ENCODE measurements at regions not wholly inside any gene's neighbourhood (a gene's known extent, or its start where the extent isn't known, plus 50 kb on each side); places are given as distances from the start of the nearest gene placed in this dataset.

- no peaks in the 10 kb centered on the region for H3K27me3 ChIP-seq
- no peaks in the 10 kb centered on the region for H3K36me3 ChIP-seq
- WGBS, 2 donors, result 90 to 94% methylated on average over 8 of the region's 8 CpGs
- TF ChIP-seq EP300 (IDR thresholded peaks at IDR 0.05), result no peak
- no peak for TF ChIP-seq POLR2AphosphoS5 (IDR thresholded peaks at IDR 0.05)
- TF ChIP-seq POLR2A (IDR thresholded peaks at IDR 0.05), result no peak
- no peak for TF ChIP-seq CTCF (IDR thresholded peaks at IDR 0.05)
- no peaks in the 10 kb centered on the region for H3K9me3 ChIP-seq
- DNase-seq, result no peak
- H3K4me1 ChIP-seq, result no peaks in the 10 kb centered on the region
- no peak overlapping the region for H3K4me3 ChIP-seq
- H3K27ac ChIP-seq, result no peak overlapping the region
- ATAC-seq (ENCODE audit: low FRiP score in 2 of 2), result no peak
These were observed 506.3 kb downstream of the LMO4 start for GRCh38 chr1:87834941-87835340.

- H3K27me3 ChIP-seq, result no peaks in the 10 kb centered on the region
- no peaks in the 10 kb centered on the region for H3K9me3 ChIP-seq
- no peak overlapping the region for H3K27ac ChIP-seq
- DNase-seq, result no peak
- ATAC-seq (ENCODE audit: low FRiP score in 2 of 2), result no peak
- H3K4me1 ChIP-seq, result no peaks in the 10 kb centered on the region
- no peaks in the 10 kb centered on the region for H3K36me3 ChIP-seq
- 72 to 78% methylated on average over 3 of the region's 3 CpGs for WGBS, 2 donors
- H3K4me3 ChIP-seq, result no peak overlapping the region
- TF ChIP-seq EP300 (IDR thresholded peaks at IDR 0.05) (no peak), POLR2A (IDR thresholded peaks at IDR 0.05) (no peak), CTCF (IDR thresholded peaks at IDR 0.05) (no peak), POLR2AphosphoS5 (IDR thresholded peaks at IDR 0.05) (no peak)
These were observed 512.1 kb downstream of the LMO4 start for GRCh38 chr1:87840767-87841166.

GRCh38 chr1:87841332-87841731 lies 512.7 kb downstream of the LMO4 start:
- Histone ChIP-seq H3K27ac (no peak overlapping the region), H3K27me3 (no peaks in the 10 kb centered on the region), H3K36me3 (no peaks in the 10 kb centered on the region), H3K9me3 (no peaks in the 10 kb centered on the region), H3K4me1 (no peaks in the 10 kb centered on the region), H3K4me3 (no peak overlapping the region)
- TF ChIP-seq POLR2A (IDR thresholded peaks at IDR 0.05) (no peak), CTCF (IDR thresholded peaks at IDR 0.05) (no peak), EP300 (IDR thresholded peaks at IDR 0.05) (no peak), POLR2AphosphoS5 (IDR thresholded peaks at IDR 0.05) (no peak)
- DNase-seq (no peak), ATAC-seq (ENCODE audit: low FRiP score in 2 of 2) (no peak)
- 74 to 83% methylated on average over 1 of the region's 1 CpG for WGBS, 2 donors

GRCh38 chr1:87842156-87842555 lies 513.5 kb downstream of the LMO4 start:
- Histone ChIP-seq H3K27ac (no peak overlapping the region), H3K36me3 (no peaks in the 10 kb centered on the region), H3K27me3 (no peaks in the 10 kb centered on the region), H3K9me3 (no peaks in the 10 kb centered on the region), H3K4me3 (no peak overlapping the region), H3K4me1 (no peaks in the 10 kb centered on the region)
- WGBS, 2 donors, result 84 to 86% methylated on average over 1 of the region's 1 CpG
- ATAC-seq (ENCODE audit: low FRiP score in 2 of 2), result no peak
- TF ChIP-seq POLR2A (IDR thresholded peaks at IDR 0.05) (no peak), EP300 (IDR thresholded peaks at IDR 0.05) (no peak), CTCF (IDR thresholded peaks at IDR 0.05) (no peak), POLR2AphosphoS5 (IDR thresholded peaks at IDR 0.05) (no peak)
- no peak for DNase-seq

GRCh38 chr1:87844251-87844650 lies 515.6 kb downstream of the LMO4 start:
- no peaks in the 10 kb centered on the region for H3K9me3 ChIP-seq
- DNase-seq (no peak), ATAC-seq (ENCODE audit: low FRiP score in 2 of 2) (no peak)
- no peak overlapping the region for H3K4me3 ChIP-seq
- 62 to 69% methylated on average over 4 of the region's 4 CpGs for WGBS, 2 donors
- no peaks in the 10 kb centered on the region for H3K4me1 ChIP-seq
- H3K36me3 ChIP-seq, result no peaks in the 10 kb centered on the region
- TF ChIP-seq EP300 (IDR thresholded peaks at IDR 0.05), result no peak
- no peak for TF ChIP-seq CTCF (IDR thresholded peaks at IDR 0.05)
- no peak for TF ChIP-seq POLR2AphosphoS5 (IDR thresholded peaks at IDR 0.05)
- no peak for TF ChIP-seq POLR2A (IDR thresholded peaks at IDR 0.05)
- H3K27me3 ChIP-seq, result no peaks in the 10 kb centered on the region
- no peak overlapping the region for H3K27ac ChIP-seq
